ENCODE measurements at regions not wholly inside any gene's neighbourhood (a gene's known extent, or its start where the extent isn't known, plus 50 kb on each side); places are given as distances from the start of the nearest gene placed in this dataset.

DNA sequence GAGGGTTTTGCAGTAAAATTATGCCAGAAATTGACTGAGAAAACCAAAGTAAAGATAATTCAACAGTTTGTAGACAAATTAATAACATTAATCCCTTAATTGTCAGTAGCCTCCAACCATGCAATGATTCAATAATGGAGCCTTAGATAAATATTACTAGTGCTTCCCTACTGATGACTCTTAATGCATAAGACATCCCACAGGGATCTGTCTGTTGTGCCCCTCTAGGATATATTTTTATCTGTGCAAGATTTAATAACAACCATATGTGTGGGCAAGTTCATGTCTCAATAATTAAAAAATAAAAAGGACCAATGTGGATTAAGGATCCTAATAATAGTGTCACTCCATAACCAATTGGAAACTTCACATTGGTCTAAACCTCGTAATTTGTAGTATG is 230.3 kb upstream of the TCF4 start:
- H3K4me3 Mint-ChIP-seq (ENCODE audit: unreplicated experiment), result no peak overlapping the region
- intact Hi-C loops (cut with micrococcal nuclease; ENCODE audit: unreplicated experiment), result no loop called here
- TF ChIP-seq, protein P1, sequence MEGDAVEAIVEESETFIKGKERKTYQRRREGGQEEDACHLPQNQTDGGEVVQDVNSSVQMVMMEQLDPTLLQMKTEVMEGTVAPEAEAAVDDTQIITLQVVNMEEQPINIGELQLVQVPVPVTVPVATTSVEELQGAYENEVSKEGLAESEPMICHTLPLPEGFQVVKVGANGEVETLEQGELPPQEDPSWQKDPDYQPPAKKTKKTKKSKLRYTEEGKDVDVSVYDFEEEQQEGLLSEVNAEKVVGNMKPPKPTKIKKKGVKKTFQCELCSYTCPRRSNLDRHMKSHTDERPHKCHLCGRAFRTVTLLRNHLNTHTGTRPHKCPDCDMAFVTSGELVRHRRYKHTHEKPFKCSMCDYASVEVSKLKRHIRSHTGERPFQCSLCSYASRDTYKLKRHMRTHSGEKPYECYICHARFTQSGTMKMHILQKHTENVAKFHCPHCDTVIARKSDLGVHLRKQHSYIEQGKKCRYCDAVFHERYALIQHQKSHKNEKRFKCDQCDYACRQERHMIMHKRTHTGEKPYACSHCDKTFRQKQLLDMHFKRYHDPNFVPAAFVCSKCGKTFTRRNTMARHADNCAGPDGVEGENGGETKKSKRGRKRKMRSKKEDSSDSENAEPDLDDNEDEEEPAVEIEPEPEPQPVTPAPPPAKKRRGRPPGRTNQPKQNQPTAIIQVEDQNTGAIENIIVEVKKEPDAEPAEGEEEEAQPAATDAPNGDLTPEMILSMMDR (IDR thresholded peaks at IDR 0.05; ENCODE audit: insufficient read depth in 1 of 2, low read depth in 1 of 2, low read length in 1 of 2, severe bottlenecking in 1 of 2, unreplicated experiment in 1 of 2), result no peak

DNA sequence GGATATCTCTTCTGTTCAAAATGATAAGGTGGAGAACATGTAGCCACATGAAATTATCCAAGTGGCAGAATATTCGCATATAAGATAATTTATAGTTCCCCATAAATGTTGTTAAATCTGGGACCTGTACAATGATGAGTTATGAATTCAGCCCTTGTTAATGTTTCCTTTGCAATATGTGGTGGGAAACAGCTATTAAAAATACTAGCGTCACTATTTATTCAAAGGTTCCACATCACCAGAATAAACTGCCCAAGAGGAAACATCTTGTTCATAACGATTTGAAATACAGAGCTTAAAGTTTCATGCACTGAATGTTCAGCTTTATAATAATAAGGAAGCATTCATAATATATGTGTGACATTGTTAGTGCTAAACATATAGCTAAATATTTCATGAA is 223.9 kb upstream of the TCF4 start:
- no peaks in the 10 kb centered on the region for H3K9me3 ChIP-seq
- H3K36me3 ChIP-seq (ENCODE audit: control insufficient read depth, insufficient read depth, low read length), result no peaks in the 10 kb centered on the region
- POLR2A ChIA-PET, result no interaction called here
- H3K27me3 ChIP-seq (replicated peaks; ENCODE audit: control insufficient read depth, insufficient read depth, low read length), result no peaks in the 10 kb centered on the region
- no peaks in the 10 kb centered on the region for H3K4me1 ChIP-seq
- H3K4me1 Mint-ChIP-seq (ENCODE audit: low read depth, unreplicated experiment), result no peaks in the 10 kb centered on the region
- no TSS peak for BruUV-seq (replicated peaks)
- CTCF ChIA-PET, result no interaction called here
- H3K9me3 Mint-ChIP-seq (ENCODE audit: unreplicated experiment), result no peaks in the 10 kb centered on the region
- H3K27ac Mint-ChIP-seq (ENCODE audit: unreplicated experiment), result no peak overlapping the region
- no peak overlapping the region for H3K4me3 ChIP-seq (ENCODE audit: low read depth, low read length)
- H3K4me3 Mint-ChIP-seq (ENCODE audit: unreplicated experiment), result no peak overlapping the region
- DNase-seq, result no peak
- TF ChIP-seq, protein P1 (IDR thresholded peaks at IDR 0.05; ENCODE audit: insufficient read depth in 1 of 2, low read depth in 1 of 2, low read length in 1 of 2, severe bottlenecking in 1 of 2, unreplicated experiment in 1 of 2), result no peak
- no peaks in the 10 kb centered on the region for H3K27me3 Mint-ChIP-seq (ENCODE audit: insufficient read depth, unreplicated experiment)
- intact Hi-C loops (cut with micrococcal nuclease; ENCODE audit: unreplicated experiment), result no loop called here
- H3K36me3 Mint-ChIP-seq (ENCODE audit: insufficient read depth, unreplicated experiment), result no peaks in the 10 kb centered on the region

More for the DNA sequence above, 230.3 kb upstream of the TCF4 start:
- no peaks in the 10 kb centered on the region for H3K9me3 Mint-ChIP-seq (ENCODE audit: unreplicated experiment)
- ChIA-PET CTCF (no interaction called here), POLR2A (no interaction called here)
- DNase-seq, result no peak
- Histone ChIP-seq H3K36me3 (ENCODE audit: control insufficient read depth, insufficient read depth, low read length) (no peaks in the 10 kb centered on the region), H3K27me3 (replicated peaks; ENCODE audit: control insufficient read depth, insufficient read depth, low read length) (no peaks in the 10 kb centered on the region), H3K4me3 (ENCODE audit: low read depth, low read length) (no peak overlapping the region), H3K9me3 (no peaks in the 10 kb centered on the region), H3K4me1 (peaks cover 7% of the 10 kb centered on the region; the same call in 1 of the 2 replicates)
- no TSS peak for BruUV-seq (replicated peaks)
- H3K36me3 Mint-ChIP-seq (ENCODE audit: insufficient read depth, unreplicated experiment), result no peaks in the 10 kb centered on the region
- H3K27me3 Mint-ChIP-seq (ENCODE audit: insufficient read depth, unreplicated experiment), result no peaks in the 10 kb centered on the region
- H3K4me1 Mint-ChIP-seq (ENCODE audit: low read depth, unreplicated experiment), result peaks cover 12% of the 10 kb centered on the region
- H3K27ac Mint-ChIP-seq (ENCODE audit: unreplicated experiment), result no peak overlapping the region

DNA sequence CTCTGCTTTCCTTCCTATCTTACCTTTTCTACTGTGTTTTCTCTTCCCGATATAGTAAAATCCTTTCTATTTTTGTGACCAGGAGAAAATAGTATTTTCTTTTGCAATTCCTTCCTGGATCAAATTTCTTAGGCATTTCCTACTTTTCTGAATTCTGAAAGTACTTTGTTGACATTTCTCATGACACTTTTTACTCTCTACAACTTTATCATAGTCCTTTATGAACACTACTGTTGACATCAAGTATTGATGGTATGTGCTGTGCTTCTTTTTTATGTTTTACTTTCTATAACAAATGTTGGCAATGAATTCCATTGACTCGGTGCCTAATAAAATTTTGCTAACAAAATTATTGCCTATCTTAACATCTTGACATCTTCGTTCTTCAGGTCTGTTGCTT is 217.7 kb upstream of the TCF4 start:
- no peak for DNase-seq
- no peaks in the 10 kb centered on the region for H3K4me1 ChIP-seq
- Mint-ChIP-seq H3K36me3 (ENCODE audit: insufficient read depth, unreplicated experiment) (peaks cover 12% of the 10 kb centered on the region), H3K4me3 (ENCODE audit: unreplicated experiment) (no peak overlapping the region), H3K27ac (ENCODE audit: unreplicated experiment) (no peak overlapping the region), H3K9me3 (ENCODE audit: unreplicated experiment) (no peaks in the 10 kb centered on the region), H3K4me1 (ENCODE audit: low read depth, unreplicated experiment) (no peaks in the 10 kb centered on the region), H3K27me3 (ENCODE audit: insufficient read depth, unreplicated experiment) (no peaks in the 10 kb centered on the region)
- CTCF ChIA-PET, result no interaction called here
- H3K4me3 ChIP-seq (ENCODE audit: low read depth, low read length), result no peak overlapping the region
- H3K36me3 ChIP-seq (ENCODE audit: control insufficient read depth, insufficient read depth, low read length), result no peaks in the 10 kb centered on the region
- TF ChIP-seq, protein P1 (IDR thresholded peaks at IDR 0.05; ENCODE audit: insufficient read depth in 1 of 2, low read depth in 1 of 2, low read length in 1 of 2, severe bottlenecking in 1 of 2, unreplicated experiment in 1 of 2), result no peak
- H3K9me3 ChIP-seq, result no peaks in the 10 kb centered on the region
- intact Hi-C loops (cut with micrococcal nuclease; ENCODE audit: unreplicated experiment), result no loop called here
- BruUV-seq (replicated peaks), result no TSS peak
- no peaks in the 10 kb centered on the region for H3K27me3 ChIP-seq (replicated peaks; ENCODE audit: control insufficient read depth, insufficient read depth, low read length)
- POLR2A ChIA-PET, result no interaction called here

Measured in Caco-2 (cell line).